Neuron (in vitro differentiated cells): ENCODE measurements at regions not wholly inside any gene's neighbourhood (a gene's known extent, or its start where the extent isn't known, plus 50 kb on each side); places are given as distances from the start of the nearest gene placed in this dataset.

Experiments
- H2AFZ ChIP-seq: one replicate; pipeline ENCODE4 v1.6.1; 2013; ENCODE audit warnings: low read depth, mild to moderate bottlenecking, inconsistent platforms, low read length, moderate library complexity
- H3K27me3 ChIP-seq: one replicate; pipeline ENCODE4 v1.6.1; 2013; ENCODE audit warnings: low read length; ENCODE audit not compliant: insufficient read depth
- H3K36me3 ChIP-seq: one replicate; pipeline ENCODE4 v1.6.1; 2013; ENCODE audit warnings: low read length; ENCODE audit not compliant: insufficient read depth
- H3K4me1 ChIP-seq: one replicate; pipeline ENCODE4 v1.6.1; 2013; ENCODE audit warnings: low read length; ENCODE audit not compliant: insufficient read depth
- H3K4me3 ChIP-seq: 2 replicates; pipeline ENCODE4 v1.5.1; 2013; ENCODE audit warnings: mild to moderate bottlenecking, low read length, moderate library complexity
- H3K9me3 ChIP-seq: one replicate; pipeline ENCODE4 v1.6.1; 2013; ENCODE audit warnings: low read length

DNA sequence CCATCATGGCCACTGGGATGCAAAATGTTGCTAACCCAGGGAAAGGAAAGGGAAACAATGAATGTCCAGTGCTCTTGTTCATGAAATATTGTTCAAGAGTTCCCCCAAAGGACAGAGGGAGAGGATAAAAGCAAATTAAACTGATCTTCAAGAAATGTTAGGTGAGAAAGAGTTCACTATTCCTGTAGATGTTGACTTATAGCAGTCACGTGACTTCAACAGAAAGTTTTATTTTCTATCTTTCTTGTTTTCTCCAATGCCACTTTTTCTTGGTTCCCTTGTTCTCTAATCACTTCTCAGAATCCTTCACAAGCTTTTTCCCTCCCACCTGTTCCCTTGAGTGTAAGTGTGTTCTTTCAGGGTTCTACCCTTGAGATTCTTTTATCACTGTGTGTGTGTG is 245.3 kb downstream of the C12orf42 start:
- Histone ChIP-seq H3K4me3 (no peak overlapping the region), H3K36me3 (no peaks in the 10 kb centered on the region), H3K27me3 (no peaks in the 10 kb centered on the region), H3K4me1 (no peaks in the 10 kb centered on the region), H2AFZ (no peak overlapping the region), H3K9me3 (no peaks in the 10 kb centered on the region)
